HG03095 (cell line): ENCODE measurements at regions not wholly inside any gene's neighbourhood (a gene's known extent, or its start where the extent isn't known, plus 50 kb on each side); places are given as distances from the start of the nearest gene placed in this dataset.
"Not testable (repeated sequence)": the region's sequence is repeated elsewhere in the genome, so short reads cannot be mapped to it uniquely, and the experiment has no call there.

Experiments used
- ATAC-seq: cut with Tn5 transposase; IDR thresholded peaks from one replicate; pipeline ENCODE4 v1.9.1; 2021; ENCODE audit warnings: moderate library complexity; ENCODE audit not compliant: unreplicated experiment

DNA sequence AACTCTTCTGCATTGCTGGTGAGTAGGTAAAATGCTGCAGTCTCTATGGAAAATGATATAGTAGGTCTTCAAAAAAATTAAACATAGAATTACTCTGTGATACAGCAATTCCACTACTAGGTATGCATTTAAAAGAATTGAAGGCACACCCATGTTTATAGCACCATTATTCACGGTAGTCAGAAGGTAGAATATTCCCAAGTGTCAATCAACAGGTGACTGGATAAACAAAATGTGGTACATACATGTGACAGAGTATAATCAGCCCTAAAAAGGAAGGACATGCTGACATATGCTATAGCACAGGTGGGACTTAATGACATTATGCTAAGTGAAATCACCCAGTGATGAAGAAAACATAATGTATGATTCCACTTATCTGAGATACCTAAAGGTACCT, 123.3 kb downstream of the CCER1 start:
- ATAC-seq, result no peak

DNA sequence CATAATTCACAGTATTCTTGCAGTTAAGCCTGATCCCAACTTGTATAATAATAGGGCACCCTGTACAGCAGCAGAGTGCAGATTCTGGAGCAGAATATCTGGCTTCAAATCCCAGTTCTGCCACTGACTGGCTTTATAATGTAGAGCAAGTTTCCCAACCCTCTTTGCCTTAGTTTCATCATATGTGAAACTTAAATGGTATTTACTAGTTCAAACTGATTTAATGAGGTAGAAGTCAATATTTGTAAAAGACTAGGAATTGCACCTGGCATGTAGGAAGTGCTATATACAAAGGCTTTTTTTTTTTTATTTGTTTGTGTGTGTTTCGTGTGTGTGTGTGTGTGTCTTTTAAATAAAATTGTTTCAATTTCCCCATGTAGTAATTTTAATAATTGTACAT, 125.9 kb downstream of the CCER1 start:
- no peak for ATAC-seq

- ATAC-seq, result no peak
Measured at GRCh38 chr12:90828621-90829020, 126.4 kb downstream of the CCER1 start.

GRCh38 chr12:90827567-90827966, 127.4 kb downstream of the CCER1 start:
- ATAC-seq, result no peak

DNA sequence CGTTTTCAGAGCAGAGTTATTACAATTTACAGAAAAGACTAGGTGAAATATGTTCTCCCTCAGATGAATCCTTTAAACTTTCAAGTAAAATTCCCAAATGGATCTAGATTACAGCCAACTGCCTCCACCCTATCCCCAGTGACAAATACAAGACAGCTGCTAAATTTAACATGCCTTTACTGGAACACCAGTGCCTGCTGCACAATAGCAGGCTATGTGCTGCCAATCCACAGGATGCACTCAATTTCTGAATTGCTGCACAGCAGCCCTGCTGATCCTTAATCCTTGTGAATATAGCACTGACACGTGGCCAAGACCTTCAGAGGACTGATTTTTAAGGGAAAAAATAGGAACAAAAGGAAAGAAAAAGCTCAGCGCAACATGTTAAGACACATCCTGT, 128.9 kb downstream of the CCER1 start:
- ATAC-seq, result no peak

DNA sequence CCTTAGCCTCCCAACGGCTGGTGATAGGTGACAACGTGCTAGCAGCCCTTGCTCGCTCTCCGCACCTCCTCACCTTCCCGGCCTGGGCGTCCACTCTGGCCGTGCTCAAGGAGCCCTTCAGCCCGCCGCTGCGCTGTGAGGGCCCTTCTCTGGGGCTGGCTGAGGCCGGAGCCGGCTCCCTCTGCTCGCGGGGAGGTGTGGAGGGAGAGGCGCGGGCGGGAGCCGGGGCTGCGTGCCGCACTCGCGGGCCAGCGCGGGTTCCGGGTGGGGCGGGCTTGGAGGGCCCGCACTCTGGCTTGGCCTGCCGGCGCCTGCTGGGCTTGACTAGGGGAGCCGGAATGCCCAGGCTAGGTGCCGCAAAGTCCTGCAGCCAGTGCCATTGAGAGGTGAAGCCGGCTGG, 131.1 kb downstream of the CCER1 start:
- no peak for ATAC-seq

GRCh38 chr12:90819709-90820108, 135.3 kb downstream of the CCER1 start:
- no peak for ATAC-seq

DNA sequence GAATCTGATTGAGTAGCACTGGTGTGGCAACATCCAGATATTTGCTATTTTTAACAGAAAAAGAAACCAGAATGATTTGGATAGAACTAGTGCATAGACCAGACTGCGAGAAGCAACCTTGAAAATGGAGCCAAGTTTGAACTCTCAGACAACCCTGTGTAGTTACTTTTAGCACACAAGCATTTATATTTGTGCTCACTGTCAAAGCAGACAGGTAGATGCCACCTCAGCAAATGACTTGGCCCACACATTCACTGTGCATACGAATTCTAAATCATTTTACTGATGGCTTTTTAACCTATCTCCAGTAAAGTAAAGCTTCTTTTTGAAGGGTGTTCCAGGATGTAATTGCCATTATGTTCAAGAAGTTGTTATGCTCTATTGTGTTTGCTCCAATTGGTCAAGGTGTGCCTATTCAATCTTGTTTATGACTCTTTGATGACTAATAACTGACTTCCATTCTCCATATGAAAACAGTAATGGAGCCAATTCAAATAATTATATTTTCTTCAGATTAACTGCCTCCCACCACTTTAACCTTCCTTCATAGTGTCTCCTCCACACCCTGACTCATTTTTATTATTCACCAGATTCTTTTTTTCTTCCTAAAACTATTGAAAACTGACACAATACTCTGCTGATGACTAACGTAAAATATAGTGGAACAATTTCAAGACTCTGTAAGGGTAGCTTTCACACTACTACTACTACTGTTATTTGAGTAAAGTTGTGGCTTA, 138.5 kb downstream of the CCER1 start:
- no peak for ATAC-seq

GRCh38 chr12:90809940-90810339, 145.0 kb downstream of the CCER1 start:
- ATAC-seq, result no peak

- ATAC-seq, result no peak
Measured at GRCh38 chr12:90808568-90808967, 146.4 kb downstream of the CCER1 start.

GRCh38 chr12:90802727-90803126, 152.2 kb downstream of the CCER1 start:
- ATAC-seq, result no peak

GRCh38 chr12:90801776-90802175, 153.2 kb downstream of the CCER1 start:
- no peak for ATAC-seq

- ATAC-seq, result no peak
Measured at GRCh38 chr12:90794212-90794611, 160.8 kb downstream of the CCER1 start.

DNA sequence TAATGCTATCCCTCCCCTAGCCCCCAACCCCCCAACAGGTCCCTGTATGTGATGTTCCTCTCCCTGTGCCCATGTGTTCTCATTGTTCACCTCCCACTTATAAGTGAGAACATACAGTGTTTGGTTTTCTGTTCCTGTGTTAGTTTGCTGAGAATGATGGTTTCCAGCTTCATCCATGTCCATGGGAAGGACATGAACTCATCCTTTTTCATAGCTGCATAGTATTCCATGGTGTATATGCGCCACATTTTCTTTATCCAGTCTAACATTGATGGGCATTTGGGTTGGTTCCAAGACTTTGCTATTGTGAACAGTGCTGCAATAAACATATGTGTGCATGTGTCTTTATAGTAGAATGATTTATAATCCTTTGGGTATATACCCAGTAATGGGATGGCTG, 162.3 kb downstream of the CCER1 start:
- ATAC-seq, result not testable (repeated sequence)

DNA sequence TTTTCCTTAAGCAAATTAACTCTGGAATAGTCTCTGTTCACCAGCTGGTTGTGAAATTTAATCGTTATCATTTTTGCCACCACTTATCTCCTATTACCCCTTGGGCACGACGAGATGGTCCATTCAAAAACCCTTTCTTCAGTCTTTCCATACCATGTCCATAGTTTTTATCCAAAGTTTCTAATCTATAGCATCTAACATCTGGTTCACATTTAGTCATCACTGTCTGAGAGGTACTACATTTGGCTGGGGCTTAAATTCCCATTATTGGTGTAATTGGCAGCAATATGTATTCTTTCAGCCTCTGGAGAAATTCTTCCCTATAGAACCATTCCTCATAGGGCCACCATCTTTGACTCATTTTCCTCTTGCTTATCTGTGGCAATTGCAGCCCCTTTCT, 163.5 kb downstream of the CCER1 start:
- no peak for ATAC-seq

- no peak for ATAC-seq
Measured at GRCh38 chr12:90790747-90791146, 164.2 kb downstream of the CCER1 start.

DNA sequence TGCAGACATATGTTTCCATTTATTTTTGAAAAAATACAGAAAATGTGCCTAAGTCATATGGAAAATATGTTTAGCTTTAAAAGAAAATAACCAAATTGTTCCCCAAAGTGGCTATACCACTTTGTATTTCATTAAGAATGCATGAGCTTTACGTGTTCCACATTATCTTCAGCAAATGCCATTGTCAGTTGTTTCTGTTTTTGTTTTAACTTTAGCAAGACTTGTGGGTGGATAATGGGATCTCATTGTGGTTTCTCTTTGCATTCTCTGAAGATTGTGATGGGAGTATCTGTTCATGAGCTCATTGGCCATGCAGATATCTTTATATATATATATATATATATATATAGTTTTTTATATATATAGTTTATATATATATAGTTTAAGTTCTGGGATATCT, 181.5 kb downstream of the CCER1 start:
- no peak for ATAC-seq

DNA sequence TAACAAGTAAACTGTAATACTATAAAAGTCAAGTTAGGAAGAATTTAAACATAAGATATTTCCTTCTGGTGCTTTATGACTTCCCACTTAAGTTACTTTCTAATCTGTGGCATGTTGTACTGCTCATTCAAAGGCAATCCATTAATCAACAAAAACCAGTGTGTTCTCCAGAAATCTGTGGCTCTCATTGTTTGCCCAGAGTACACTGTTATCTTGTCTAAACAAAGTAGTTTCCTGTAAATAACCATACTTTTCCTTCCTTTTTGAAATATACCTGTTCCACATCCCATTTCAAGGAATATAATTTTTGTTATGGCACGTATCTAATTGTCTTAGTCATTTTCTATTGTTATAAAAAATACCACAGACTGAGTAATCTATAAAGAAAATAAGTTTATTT, 184.1 kb downstream of the CCER1 start:
- ATAC-seq, result no peak

DNA sequence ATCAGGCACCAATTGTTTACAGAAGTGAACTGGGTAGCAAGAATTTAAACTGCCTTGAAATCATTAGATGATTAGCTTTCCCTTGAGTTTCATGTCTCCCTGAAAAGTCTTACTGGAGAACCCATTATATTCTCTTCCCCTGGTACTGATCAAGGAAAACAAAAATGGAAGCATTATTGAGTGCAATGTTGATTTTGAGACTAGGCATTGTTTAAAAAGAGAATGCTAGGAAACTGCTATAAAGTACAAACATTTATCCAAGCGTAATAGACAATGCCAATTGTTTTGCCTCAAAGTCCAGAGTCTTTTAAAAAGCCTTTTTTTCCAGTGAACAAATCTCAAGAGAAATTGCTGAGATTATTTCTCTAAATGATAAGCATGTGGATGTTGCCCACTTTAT, 197.0 kb downstream of the CCER1 start:
- ATAC-seq, result no peak

DNA sequence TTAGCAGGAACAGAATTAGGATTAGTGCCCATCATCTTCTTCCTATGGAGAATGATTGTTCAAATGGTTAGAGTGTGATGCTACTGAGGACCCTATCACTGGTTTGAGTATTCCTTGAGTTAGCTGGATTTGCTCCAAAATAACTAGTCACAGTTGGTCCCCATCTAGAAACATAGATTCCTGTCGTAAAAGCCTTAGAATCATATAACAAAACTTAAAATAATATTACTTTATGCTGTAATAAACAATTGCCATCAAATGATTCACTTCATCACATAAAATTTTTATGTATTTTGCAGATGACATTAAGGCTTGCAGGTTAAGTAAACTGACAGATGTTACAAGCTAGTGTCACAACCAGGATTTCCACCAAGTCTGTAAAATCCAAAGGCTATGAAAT, 209.8 kb downstream of the CCER1 start:
- ATAC-seq, result no peak

DNA sequence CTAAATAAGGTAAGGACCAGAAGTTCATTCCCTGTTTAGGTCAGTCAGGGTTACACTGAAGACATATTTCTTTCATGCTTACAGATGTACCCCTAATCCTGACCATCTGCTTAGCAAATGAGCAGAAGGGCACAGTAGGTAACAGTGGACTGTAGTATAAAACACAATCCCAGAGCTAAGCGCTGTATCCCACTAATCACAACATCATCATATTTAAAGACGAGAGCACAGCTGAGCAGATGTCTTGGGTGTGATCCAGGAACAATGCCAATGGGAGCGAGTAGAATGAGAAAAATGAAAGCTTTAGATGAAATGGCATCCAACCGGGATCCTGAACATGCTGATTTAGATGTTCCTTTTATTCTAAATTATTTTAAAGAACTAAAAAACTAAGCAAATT, 213.4 kb downstream of the CCER1 start:
- no peak for ATAC-seq

DNA sequence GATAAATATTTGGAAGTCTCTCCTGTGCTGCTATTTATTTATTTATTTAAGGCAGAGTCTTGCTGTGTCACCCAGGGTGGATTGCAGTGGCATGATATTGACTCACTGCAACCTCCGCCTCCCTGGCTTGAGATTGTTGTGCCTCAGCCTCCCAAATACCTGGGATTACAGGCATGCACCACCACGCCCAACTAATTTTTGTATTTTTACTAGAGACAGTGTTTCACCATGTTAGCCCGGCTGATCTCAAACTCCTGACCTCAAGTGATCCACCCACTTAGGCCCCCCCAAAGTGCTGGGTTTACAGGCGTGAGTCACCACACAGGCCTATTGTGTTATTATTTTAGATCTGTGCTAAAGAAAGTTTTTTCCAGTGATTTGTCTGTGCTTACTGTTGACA, 225.2 kb downstream of the CCER1 start:
- ATAC-seq, result no peak

- no peak for ATAC-seq
Measured at GRCh38 chr12:90712671-90713070, 242.3 kb downstream of the CCER1 start.
